Astrocyte (in vitro differentiated cells and primary cell): ENCODE measurements at regions not wholly inside any gene's neighbourhood (a gene's known extent, or its start where the extent isn't known, plus 50 kb on each side); places are given as distances from the start of the nearest gene placed in this dataset.

Source experiments
- DNase-seq: peaks from one replicate; pipeline ENCODE4 v3.0.0-alpha.2; 2010; ENCODE audit warnings: low read depth
- FAIRE-seq: peaks from 2 replicates; lab custom pipeline; 2011; peaks lifted over from hg19 to GRCh38; lab: Jason Lieb, UNC
- H2AFZ ChIP-seq: 2 replicates; pipeline ENCODE4 v1.6.0; 2012; ENCODE audit warnings: low read depth, low read length, inconsistent platforms
- H3K27ac ChIP-seq: 2 replicates; pipeline ENCODE4 v1.5.1; 2011; ENCODE audit warnings: low read depth, low read length, inconsistent platforms
- H3K27me3 ChIP-seq: 2 replicates; pipeline ENCODE4 v1.6.0; 2011; ENCODE audit warnings: low read length, inconsistent platforms; ENCODE audit not compliant: insufficient read depth
- H3K36me3 ChIP-seq: 2 replicates; pipeline ENCODE4 v1.5.1; 2011; ENCODE audit warnings: low read length, inconsistent platforms; ENCODE audit not compliant: insufficient read depth
- H3K4me1 ChIP-seq: 2 replicates; pipeline ENCODE4 v1.5.1; 2011; ENCODE audit warnings: low read length, inconsistent platforms; ENCODE audit not compliant: insufficient read depth
- H3K4me2 ChIP-seq: 2 replicates; pipeline ENCODE4 v1.6.0; 2012; ENCODE audit warnings: low read length, inconsistent platforms
- H3K4me3 ChIP-seq: 2 replicates; pipeline ENCODE4 v1.5.1; 2011; ENCODE audit warnings: low read depth, mild to moderate bottlenecking, low read length, inconsistent platforms; ENCODE audit not compliant: insufficient read depth
- H3K79me2 ChIP-seq: 2 replicates; pipeline ENCODE4 v1.6.0; 2012; ENCODE audit warnings: mild to moderate bottlenecking, low read length, inconsistent platforms; ENCODE audit not compliant: insufficient read depth
- H3K9ac ChIP-seq: 2 replicates; pipeline ENCODE4 v1.6.0; 2012; ENCODE audit warnings: mild to moderate bottlenecking, low read length, inconsistent platforms
- H3K9me3 ChIP-seq: 2 replicates; pipeline ENCODE4 v1.5.1; 2012; ENCODE audit warnings: low read depth, mild to moderate bottlenecking, low read length, inconsistent platforms; ENCODE audit not compliant: insufficient read depth
- H4K20me1 ChIP-seq: 2 replicates; pipeline ENCODE4 v1.6.0; 2012; ENCODE audit warnings: low read length, inconsistent platforms; ENCODE audit not compliant: insufficient read depth
- H3K27ac Mint-ChIP-seq: one replicate; pipeline ENCODE4 v1.8.0; 2021; ENCODE audit warnings: mild to moderate bottlenecking, mixed read lengths; ENCODE audit not compliant: unreplicated experiment
- H3K27me3 Mint-ChIP-seq: one replicate; pipeline ENCODE4 v1.8.0; 2021; ENCODE audit warnings: low read depth, mixed read lengths; ENCODE audit not compliant: unreplicated experiment
- H3K36me3 Mint-ChIP-seq: one replicate; pipeline ENCODE4 v1.8.0; 2021; ENCODE audit warnings: low read depth, mixed read lengths; ENCODE audit not compliant: unreplicated experiment
- H3K4me1 Mint-ChIP-seq: one replicate; pipeline ENCODE4 v1.8.0; 2021; ENCODE audit warnings: low read depth, mixed read lengths; ENCODE audit not compliant: unreplicated experiment
- H3K4me3 Mint-ChIP-seq: one replicate; pipeline ENCODE4 v1.8.0; 2021; ENCODE audit warnings: mild to moderate bottlenecking, moderate library complexity, mixed read lengths; ENCODE audit not compliant: unreplicated experiment
- H3K9me3 Mint-ChIP-seq: one replicate; pipeline ENCODE4 v1.8.0; 2021; ENCODE audit warnings: mild to moderate bottlenecking, mixed read lengths; ENCODE audit not compliant: unreplicated experiment
- EZH2 ChIP-seq: IDR thresholded peaks from 2 replicates; pipeline ENCODE4 v1.6.1; 2012; ENCODE audit warnings: mild to moderate bottlenecking, low read length, inconsistent platforms; ENCODE audit not compliant: insufficient read depth
- TF ChIP-seq, protein P1 (sequence below): IDR thresholded peaks from 2 replicates; pipeline ENCODE4 v1.5.1; 2011; ENCODE audit warnings: low read depth, mild to moderate bottlenecking, inconsistent platforms, low read length, moderate library complexity; ENCODE audit not compliant: insufficient read depth

GRCh38 chr10:21304198-21304597 lies 221.3 kb downstream of the SKIDA1 start:
- peak; percentile 32 for DNase-seq
- peak overlapping the region; percentile 41 for H2AFZ ChIP-seq
- FAIRE-seq, result no peak

GRCh38 chr10:21300551-21300950 lies 224.9 kb downstream of the SKIDA1 start:
- peaks cover 3% of the 10 kb centered on the region for H3K4me1 ChIP-seq
- no peak overlapping the region for H3K27ac ChIP-seq
- no peak overlapping the region for H2AFZ ChIP-seq
- TF ChIP-seq EZH2, result no peak
- TF ChIP-seq, protein P1, sequence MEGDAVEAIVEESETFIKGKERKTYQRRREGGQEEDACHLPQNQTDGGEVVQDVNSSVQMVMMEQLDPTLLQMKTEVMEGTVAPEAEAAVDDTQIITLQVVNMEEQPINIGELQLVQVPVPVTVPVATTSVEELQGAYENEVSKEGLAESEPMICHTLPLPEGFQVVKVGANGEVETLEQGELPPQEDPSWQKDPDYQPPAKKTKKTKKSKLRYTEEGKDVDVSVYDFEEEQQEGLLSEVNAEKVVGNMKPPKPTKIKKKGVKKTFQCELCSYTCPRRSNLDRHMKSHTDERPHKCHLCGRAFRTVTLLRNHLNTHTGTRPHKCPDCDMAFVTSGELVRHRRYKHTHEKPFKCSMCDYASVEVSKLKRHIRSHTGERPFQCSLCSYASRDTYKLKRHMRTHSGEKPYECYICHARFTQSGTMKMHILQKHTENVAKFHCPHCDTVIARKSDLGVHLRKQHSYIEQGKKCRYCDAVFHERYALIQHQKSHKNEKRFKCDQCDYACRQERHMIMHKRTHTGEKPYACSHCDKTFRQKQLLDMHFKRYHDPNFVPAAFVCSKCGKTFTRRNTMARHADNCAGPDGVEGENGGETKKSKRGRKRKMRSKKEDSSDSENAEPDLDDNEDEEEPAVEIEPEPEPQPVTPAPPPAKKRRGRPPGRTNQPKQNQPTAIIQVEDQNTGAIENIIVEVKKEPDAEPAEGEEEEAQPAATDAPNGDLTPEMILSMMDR, result no peak
- no peak overlapping the region for H3K9ac ChIP-seq
- no peak overlapping the region for H3K4me3 Mint-ChIP-seq
- H3K27me3 Mint-ChIP-seq, result no peaks in the 10 kb centered on the region
- H3K79me2 ChIP-seq, result no peaks in the 10 kb centered on the region
- H4K20me1 ChIP-seq, result no peaks in the 10 kb centered on the region
- no peaks in the 10 kb centered on the region for H3K36me3 ChIP-seq
- H3K4me1 Mint-ChIP-seq, result peaks cover 4% of the 10 kb centered on the region
- FAIRE-seq (no peak), DNase-seq (no peak)
- peak overlapping the region; percentile 62 for H3K27ac Mint-ChIP-seq
- H3K4me3 ChIP-seq, result no peak overlapping the region
- H3K9me3 ChIP-seq, result no peaks in the 10 kb centered on the region
- H3K27me3 ChIP-seq, result no peaks in the 10 kb centered on the region
- H3K4me2 ChIP-seq, result no peak overlapping the region
- H3K9me3 Mint-ChIP-seq, result no peaks in the 10 kb centered on the region
- H3K36me3 Mint-ChIP-seq, result no peaks in the 10 kb centered on the region

More at GRCh38 chr10:21304198-21304597, 221.3 kb downstream of the SKIDA1 start:
- Mint-ChIP-seq H3K9me3 (no peaks in the 10 kb centered on the region), H3K4me1 (peaks cover 3% of the 10 kb centered on the region), H3K36me3 (peaks cover 2% of the 10 kb centered on the region), H3K27ac (no peak overlapping the region), H3K27me3 (no peaks in the 10 kb centered on the region), H3K4me3 (no peak overlapping the region)
- Histone ChIP-seq H3K79me2 (no peaks in the 10 kb centered on the region), H4K20me1 (no peaks in the 10 kb centered on the region), H3K27ac (no peak overlapping the region), H3K4me2 (no peak overlapping the region), H3K4me1 (peaks cover 3% of the 10 kb centered on the region), H3K9me3 (no peaks in the 10 kb centered on the region), H3K4me3 (no peak overlapping the region), H3K27me3 (no peaks in the 10 kb centered on the region), H3K9ac (no peak overlapping the region), H3K36me3 (no peaks in the 10 kb centered on the region)
- TF ChIP-seq, protein P1, result no peak
- TF ChIP-seq EZH2, result no peak

DNA sequence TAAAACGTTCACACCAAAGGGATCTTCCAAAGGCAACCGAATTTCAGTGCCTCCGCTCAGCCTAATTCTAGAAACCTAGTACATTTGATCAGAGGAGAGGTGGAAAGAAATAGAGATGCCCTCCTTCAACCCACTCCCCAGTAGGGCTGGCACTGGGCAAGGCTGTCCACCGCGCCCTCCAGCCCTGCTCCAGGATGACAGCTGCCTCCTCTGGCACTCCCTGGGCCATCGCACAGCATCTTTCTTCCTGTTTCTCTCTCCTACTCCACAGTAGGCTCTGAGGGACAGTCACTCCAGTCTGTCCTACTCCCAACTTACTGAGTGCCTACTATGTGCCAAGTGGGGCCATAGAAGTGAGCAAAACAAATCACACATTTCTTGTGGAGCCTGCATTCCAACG lies 226.2 kb downstream of the SKIDA1 start:
- TF ChIP-seq EZH2, result no peak
- TF ChIP-seq, protein P1, result no peak
- H3K4me3 Mint-ChIP-seq, result no peak overlapping the region
- Histone ChIP-seq H3K4me1 (peaks cover 4% of the 10 kb centered on the region), H3K9ac (no peak overlapping the region), H3K4me3 (no peak overlapping the region), H3K27ac (no peak overlapping the region), H3K79me2 (no peaks in the 10 kb centered on the region), H3K9me3 (no peaks in the 10 kb centered on the region), H3K4me2 (no peak overlapping the region), H4K20me1 (no peaks in the 10 kb centered on the region), H3K27me3 (no peaks in the 10 kb centered on the region), H3K36me3 (no peaks in the 10 kb centered on the region), H2AFZ (no peak overlapping the region)
- no peaks in the 10 kb centered on the region for H3K27me3 Mint-ChIP-seq
- H3K36me3 Mint-ChIP-seq, result no peaks in the 10 kb centered on the region
- H3K4me1 Mint-ChIP-seq, result peaks cover 11% of the 10 kb centered on the region
- H3K9me3 Mint-ChIP-seq, result no peaks in the 10 kb centered on the region
- DNase-seq (no peak), FAIRE-seq (no peak)
- H3K27ac Mint-ChIP-seq, result no peak overlapping the region
